ENCODE measurements at regions not wholly inside any gene's neighbourhood (a gene's known extent, or its start where the extent isn't known, plus 50 kb on each side); places are given as distances from the start of the nearest gene placed in this dataset.

- no peak for DNase-seq (ENCODE audit: low spot score in 2 of 2)
- intact Hi-C loops (cut with DNase I; ENCODE audit: low total_unique reads), result no loop called here
Measured at GRCh38 chr20:52098186-52098585, 93.4 kb downstream of the ZFP64 start.

GRCh38 chr20:52096117-52096516, 95.5 kb downstream of the ZFP64 start:
- no peaks in the 10 kb centered on the region for H3K36me3 ChIP-seq
- H3K9me3 ChIP-seq, result no peaks in the 10 kb centered on the region
- H3K27me3 ChIP-seq, result no peaks in the 10 kb centered on the region
- no peak for TF ChIP-seq POLR2A (IDR thresholded peaks at IDR 0.05)
- intact Hi-C loops (cut with DNase I; ENCODE audit: low total_unique reads), result no loop called here
- H3K4me1 ChIP-seq, result no peaks in the 10 kb centered on the region
- no peak overlapping the region for H3K27ac ChIP-seq
- no peak for DNase-seq (ENCODE audit: low spot score in 2 of 2)
- no peak overlapping the region for H3K4me3 ChIP-seq

More at GRCh38 chr20:52098186-52098585, 93.4 kb downstream of the ZFP64 start:
- H3K9me3 ChIP-seq, result no peaks in the 10 kb centered on the region
- TF ChIP-seq, protein P1, sequence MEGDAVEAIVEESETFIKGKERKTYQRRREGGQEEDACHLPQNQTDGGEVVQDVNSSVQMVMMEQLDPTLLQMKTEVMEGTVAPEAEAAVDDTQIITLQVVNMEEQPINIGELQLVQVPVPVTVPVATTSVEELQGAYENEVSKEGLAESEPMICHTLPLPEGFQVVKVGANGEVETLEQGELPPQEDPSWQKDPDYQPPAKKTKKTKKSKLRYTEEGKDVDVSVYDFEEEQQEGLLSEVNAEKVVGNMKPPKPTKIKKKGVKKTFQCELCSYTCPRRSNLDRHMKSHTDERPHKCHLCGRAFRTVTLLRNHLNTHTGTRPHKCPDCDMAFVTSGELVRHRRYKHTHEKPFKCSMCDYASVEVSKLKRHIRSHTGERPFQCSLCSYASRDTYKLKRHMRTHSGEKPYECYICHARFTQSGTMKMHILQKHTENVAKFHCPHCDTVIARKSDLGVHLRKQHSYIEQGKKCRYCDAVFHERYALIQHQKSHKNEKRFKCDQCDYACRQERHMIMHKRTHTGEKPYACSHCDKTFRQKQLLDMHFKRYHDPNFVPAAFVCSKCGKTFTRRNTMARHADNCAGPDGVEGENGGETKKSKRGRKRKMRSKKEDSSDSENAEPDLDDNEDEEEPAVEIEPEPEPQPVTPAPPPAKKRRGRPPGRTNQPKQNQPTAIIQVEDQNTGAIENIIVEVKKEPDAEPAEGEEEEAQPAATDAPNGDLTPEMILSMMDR (IDR thresholded peaks at IDR 0.05), result no peak
- no peak for TF ChIP-seq POLR2AphosphoS5 (IDR thresholded peaks at IDR 0.05)
- no peak for TF ChIP-seq POLR2A (IDR thresholded peaks at IDR 0.05)
- no peak overlapping the region for H3K4me3 ChIP-seq
- H3K27ac ChIP-seq, result no peak overlapping the region
- no peaks in the 10 kb centered on the region for H3K36me3 ChIP-seq
- H3K27me3 ChIP-seq, result no peaks in the 10 kb centered on the region
- H3K4me1 ChIP-seq, result no peaks in the 10 kb centered on the region

- H3K27ac ChIP-seq, result no peak overlapping the region
- no peak overlapping the region for H3K4me3 ChIP-seq
- TF ChIP-seq POLR2A (IDR thresholded peaks at IDR 0.05) (no peak), POLR2AphosphoS5 (IDR thresholded peaks at IDR 0.05) (no peak)
- TF ChIP-seq, protein P1 (IDR thresholded peaks at IDR 0.05), result no peak
- no peaks in the 10 kb centered on the region for H3K4me1 ChIP-seq
- H3K27me3 ChIP-seq, result no peaks in the 10 kb centered on the region
- intact Hi-C loops (cut with DNase I; ENCODE audit: low total_unique reads), result no loop called here
- no peaks in the 10 kb centered on the region for H3K36me3 ChIP-seq
- no peaks in the 10 kb centered on the region for H3K9me3 ChIP-seq
- DNase-seq (ENCODE audit: low spot score in 2 of 2), result no peak
Measured at GRCh38 chr20:52094693-52095092, 96.9 kb downstream of the ZFP64 start.

DNA sequence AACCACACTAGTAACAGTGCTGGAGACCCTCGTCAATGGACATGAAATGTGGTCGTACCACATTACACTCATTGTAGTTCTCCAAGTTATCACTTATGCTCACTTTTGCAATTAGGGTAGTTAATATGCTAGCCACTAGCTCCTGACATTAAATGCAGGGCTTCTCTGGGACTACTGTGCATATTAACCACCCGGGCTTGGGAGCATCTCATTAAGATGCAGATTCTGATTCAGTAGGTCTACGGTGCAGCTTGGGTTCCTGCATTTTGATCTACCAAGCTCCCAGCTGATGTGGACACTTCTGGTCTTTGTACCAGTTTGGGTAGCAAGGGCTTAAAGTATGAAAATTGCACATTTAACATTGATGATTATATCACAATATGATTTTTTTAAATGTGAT, 98.0 kb downstream of the ZFP64 start:
- TF ChIP-seq POLR2A (IDR thresholded peaks at IDR 0.05) (no peak), POLR2AphosphoS5 (IDR thresholded peaks at IDR 0.05) (no peak)
- TF ChIP-seq, protein P1 (IDR thresholded peaks at IDR 0.05), result no peak
- no peaks in the 10 kb centered on the region for H3K27me3 ChIP-seq
- no peaks in the 10 kb centered on the region for H3K9me3 ChIP-seq
- H3K27ac ChIP-seq, result no peak overlapping the region
- H3K36me3 ChIP-seq, result no peaks in the 10 kb centered on the region
- no peak overlapping the region for H3K4me3 ChIP-seq
- no peak for DNase-seq (ENCODE audit: low spot score in 2 of 2)
- H3K4me1 ChIP-seq, result no peaks in the 10 kb centered on the region
- intact Hi-C loops (cut with DNase I; ENCODE audit: low total_unique reads), result no loop called here

DNA sequence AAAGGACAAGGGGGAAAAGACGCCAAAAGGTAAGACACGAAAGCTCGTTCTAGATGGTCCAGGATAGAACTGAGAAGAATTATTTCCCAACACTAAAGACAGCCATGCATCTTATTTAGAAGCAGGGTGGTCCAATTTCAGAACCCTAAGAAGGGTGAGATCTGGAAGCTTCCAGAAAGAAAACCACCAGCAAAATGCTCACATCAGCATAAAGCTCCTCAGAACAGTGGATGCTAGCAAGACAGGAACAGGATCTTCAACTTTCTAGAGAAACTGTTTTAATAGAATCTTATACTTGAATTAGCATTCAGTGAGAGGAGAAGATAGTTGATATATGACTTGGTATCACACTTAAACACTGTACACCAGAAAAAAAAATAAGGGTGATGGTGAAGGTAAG, 101.5 kb downstream of the ZFP64 start:
- intact Hi-C loops (cut with DNase I; ENCODE audit: low total_unique reads), result no loop called here
- Histone ChIP-seq H3K9me3 (peaks cover 0 to 10% of the 10 kb centered on the region in 2 donors), H3K4me3 (no peak overlapping the region), H3K27ac (no peak overlapping the region), H3K27me3 (no peaks in the 10 kb centered on the region), H3K36me3 (no peaks in the 10 kb centered on the region), H3K4me1 (no peaks in the 10 kb centered on the region)
- TF ChIP-seq POLR2A (IDR thresholded peaks at IDR 0.05), result no peak
- TF ChIP-seq, protein P1 (IDR thresholded peaks at IDR 0.05), result no peak
- no peak for DNase-seq (ENCODE audit: low spot score in 2 of 2)

DNA sequence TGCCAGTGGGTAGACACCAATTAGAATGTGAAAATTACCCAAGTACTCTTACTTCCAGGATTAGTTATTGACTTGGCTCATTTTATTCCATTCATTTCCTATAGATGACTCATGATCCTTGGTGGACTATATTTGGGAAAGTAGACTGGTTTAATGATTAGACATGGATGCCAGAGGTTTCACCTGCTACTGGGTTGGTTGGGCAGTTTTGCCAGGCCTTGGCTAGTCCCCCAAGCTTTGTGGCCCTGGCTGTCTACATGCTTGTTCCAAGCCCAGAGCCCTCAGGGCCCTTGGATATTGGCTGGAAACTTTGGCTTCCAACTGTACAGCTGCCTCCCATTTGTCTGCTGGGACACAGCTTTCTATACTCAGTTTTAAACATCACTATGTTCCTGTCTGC, 104.1 kb downstream of the ZFP64 start:
- intact Hi-C loops (cut with DNase I; ENCODE audit: low total_unique reads), result no loop called here
- Histone ChIP-seq H3K27ac (no peak overlapping the region), H3K9me3 (peaks cover 0 to 10% of the 10 kb centered on the region in 2 donors), H3K36me3 (no peaks in the 10 kb centered on the region), H3K27me3 (no peaks in the 10 kb centered on the region), H3K4me3 (no peak overlapping the region), H3K4me1 (no peaks in the 10 kb centered on the region)
- no peak for DNase-seq (ENCODE audit: low spot score in 2 of 2)
- TF ChIP-seq POLR2AphosphoS5 (IDR thresholded peaks at IDR 0.05) (no peak), POLR2A (IDR thresholded peaks at IDR 0.05) (no peak)
- TF ChIP-seq, protein P1 (IDR thresholded peaks at IDR 0.05), result no peak
